GM23248 (cell line): ENCODE measurements at regions not wholly inside any gene's neighbourhood (a gene's known extent, or its start where the extent isn't known, plus 50 kb on each side); places are given as distances from the start of the nearest gene placed in this dataset.

Experiments
- DNase-seq: peaks from one replicate; pipeline ENCODE4 v3.0.0-alpha.2; 2015
- H2AFZ ChIP-seq: fragments of 200-600 bp; sonication (generic); 2 replicates; pipeline ENCODE4 v1.6.1; 2016; ENCODE audit warnings: antibody characterized with exemption
- H3F3A ChIP-seq: fragments of 200-600 bp; sonication (generic); 2 replicates; pipeline ENCODE4 v1.6.1; 2016; ENCODE audit warnings: mild to moderate bottlenecking, antibody characterized with exemption, mixed run types; ENCODE audit not compliant: insufficient read depth
- H3K27ac ChIP-seq: fragments of 200-600 bp; sonication (generic); 2 replicates; pipeline ENCODE4 v1.5.1; 2016; ENCODE audit warnings: mild to moderate bottlenecking
- H3K27me3 ChIP-seq: fragments of 200-600 bp; sonication (generic); replicated peaks from 2 replicates; pipeline ENCODE4 v1.6.1; 2016; ENCODE audit warnings: mild to moderate bottlenecking; ENCODE audit not compliant: insufficient read depth
- H3K36me3 ChIP-seq: fragments of 200-600 bp; sonication (generic); 2 replicates; pipeline ENCODE4 v1.6.1; 2016; ENCODE audit warnings: low read depth, mild to moderate bottlenecking
- H3K4me1 ChIP-seq: fragments of 200-600 bp; sonication (generic); 2 replicates; pipeline ENCODE4 v1.6.1; 2016; ENCODE audit warnings: mild to moderate bottlenecking; ENCODE audit not compliant: insufficient read depth
- H3K4me2 ChIP-seq: fragments of 200-600 bp; sonication (generic); one replicate; pipeline ENCODE4 v1.6.1; 2016; ENCODE audit warnings: mild to moderate bottlenecking; ENCODE audit not compliant: unreplicated experiment
- H3K4me3 ChIP-seq: fragments of 200-600 bp; sonication (generic); 2 replicates; pipeline ENCODE4 v1.5.1; 2016; ENCODE audit warnings: mild to moderate bottlenecking
- H3K79me2 ChIP-seq: fragments of 200-600 bp; sonication (generic); 2 replicates; pipeline ENCODE4 v1.6.1; 2016; ENCODE audit warnings: mild to moderate bottlenecking; ENCODE audit not compliant: insufficient read depth
- H3K9ac ChIP-seq: fragments of 200-600 bp; sonication (generic); 2 replicates; pipeline ENCODE4 v1.6.1; 2016; ENCODE audit warnings: mild to moderate bottlenecking
- H3K9me2 ChIP-seq: fragments of 200-600 bp; sonication (generic); 2 replicates; pipeline ENCODE4 v1.6.1; 2016; ENCODE audit warnings: mixed run types, mild to moderate bottlenecking, moderate library complexity; ENCODE audit not compliant: insufficient read depth
- H3K9me3 ChIP-seq: fragments of 200-600 bp; sonication (generic); one replicate; pipeline ENCODE4 v1.6.1; 2017; ENCODE audit warnings: low read depth
- H4K20me1 ChIP-seq: fragments of 200-600 bp; sonication (generic); 2 replicates; pipeline ENCODE4 v1.6.0; 2016; ENCODE audit not compliant: insufficient read depth
- EZH2 ChIP-seq: fragments of 200-600 bp; sonication (generic); IDR thresholded peaks from 2 replicates; pipeline ENCODE4 v1.6.1; 2018; ENCODE audit warnings: antibody characterized with exemption, mild to moderate bottlenecking; ENCODE audit not compliant: insufficient read depth, poor library complexity, severe bottlenecking
- EZH2phosphoT487 ChIP-seq: fragments of 200-600 bp; sonication (generic); IDR thresholded peaks from 2 replicates; pipeline ENCODE4 v1.6.1; 2018; ENCODE audit warnings: antibody characterized with exemption, moderate library complexity, mild to moderate bottlenecking, low read depth; ENCODE audit not compliant: insufficient read depth
- WGBS, 2 experiments: methylation state at CpG; one replicate each; pipeline ENCODE4 v1.1.6; 2015 to 2017; ENCODE audit warnings: low lambda C conversion rate in 2 of 2, low coverage in 1 of 2; ENCODE audit errors: missing lambda C conversion rate in 2 of 2; 5-methylcytosine and 5-hydroxymethylcytosine counted together
- in situ Hi-C: fragments of 300-500 bp; cut with MboI; formaldehyde crosslinking; loops from 2 replicates; pipeline ENCODE4 v1.15.0; 2020

- Histone ChIP-seq H3K4me2 (no peak overlapping the region), H3K27me3 (no peaks in the 10 kb centered on the region), H2AFZ (no peak overlapping the region), H3F3A (no peaks in the 10 kb centered on the region), H3K9me2 (no peaks in the 10 kb centered on the region), H3K9ac (no peak overlapping the region), H3K27ac (no peak overlapping the region), H3K4me3 (no peak overlapping the region), H3K79me2 (no peaks in the 10 kb centered on the region), H3K36me3 (peaks cover 14% of the 10 kb centered on the region; the same call in 1 of the 2 replicates), H3K9me3 (no peaks in the 10 kb centered on the region), H4K20me1 (no peaks in the 10 kb centered on the region), H3K4me1 (no peaks in the 10 kb centered on the region)
- WGBS, 2 experiments, result 87% methylated on average over 17 of the region's 17 CpGs
- TF ChIP-seq EZH2phosphoT487 (no peak), EZH2 (no peak)
- DNase-seq, result no peak
- in situ Hi-C loops, result no loop called here
These were observed 69.4 kb upstream of the MORC3 start for GRCh38 chr21:36250423-36251075.

DNA sequence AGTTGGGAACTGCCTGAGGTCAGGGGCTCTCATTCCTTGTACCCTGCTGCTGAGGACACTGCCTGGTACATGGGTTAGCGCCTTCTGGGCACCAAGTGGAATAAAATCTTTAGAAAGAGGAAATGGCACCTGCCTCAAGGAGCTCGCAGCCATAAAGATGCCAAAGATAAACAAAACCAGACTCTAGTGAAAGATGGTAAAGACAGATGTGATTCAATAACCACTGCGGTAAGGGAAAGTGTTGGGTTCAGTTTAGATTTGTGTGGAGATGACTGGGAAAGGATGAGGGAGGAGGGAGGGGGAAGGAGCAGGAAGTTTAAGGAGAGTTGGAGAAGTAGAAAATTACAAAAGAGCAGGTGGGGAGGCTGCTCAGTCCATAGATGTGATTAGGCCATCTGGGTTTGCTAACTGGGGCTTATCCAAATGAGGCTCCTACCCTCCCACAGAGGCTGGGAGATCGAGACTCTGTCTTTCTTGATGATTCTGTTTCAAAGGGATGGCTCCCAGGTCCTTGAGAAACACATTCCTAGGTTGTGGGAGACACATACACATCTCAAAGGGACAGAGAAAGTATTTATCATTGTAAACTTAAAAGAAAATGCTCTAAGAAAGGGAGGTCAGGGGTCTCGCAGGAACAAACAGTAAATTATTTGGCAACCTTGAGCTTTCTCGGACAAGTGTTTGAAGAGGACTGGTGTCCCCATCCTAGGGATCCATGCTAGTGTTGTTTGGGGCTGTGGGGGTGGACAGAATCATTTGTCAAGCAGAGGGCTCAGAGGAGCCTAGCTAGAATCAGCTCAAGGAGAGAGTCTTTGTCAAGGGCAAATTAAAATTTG lies 65.7 kb upstream of the MORC3 start:
- no peak overlapping the region for H3K27ac ChIP-seq
- H3K4me2 ChIP-seq, result no peak overlapping the region
- H3K9me2 ChIP-seq, result no peaks in the 10 kb centered on the region
- in situ Hi-C loops, result no loop called here
- DNase-seq, result no peak
- no peaks in the 10 kb centered on the region for H3K27me3 ChIP-seq
- no peak overlapping the region for H3K9ac ChIP-seq
- TF ChIP-seq EZH2 (no peak), EZH2phosphoT487 (no peak)
- no peaks in the 10 kb centered on the region for H4K20me1 ChIP-seq
- 76 to 84% methylated on average over 6 of the region's 6 CpGs for WGBS, 2 experiments
- H2AFZ ChIP-seq, result no peak overlapping the region
- no peak overlapping the region for H3K4me3 ChIP-seq
- no peaks in the 10 kb centered on the region for H3F3A ChIP-seq
- H3K9me3 ChIP-seq, result no peaks in the 10 kb centered on the region
- no peaks in the 10 kb centered on the region for H3K4me1 ChIP-seq
- H3K36me3 ChIP-seq, result peaks cover 6% of the 10 kb centered on the region; the same call in 1 of the 2 replicates
- H3K79me2 ChIP-seq, result no peaks in the 10 kb centered on the region

- no peak overlapping the region for H2AFZ ChIP-seq
- no peaks in the 10 kb centered on the region for H3K79me2 ChIP-seq
- no peaks in the 10 kb centered on the region for H3K9me3 ChIP-seq
- H3K27ac ChIP-seq, result no peak overlapping the region
- no peak for DNase-seq
- TF ChIP-seq EZH2phosphoT487, result no peak
- no peak overlapping the region for H3K4me3 ChIP-seq
- no peaks in the 10 kb centered on the region for H3K9me2 ChIP-seq
- in situ Hi-C loops, result no loop called here
- H3K4me1 ChIP-seq, result no peaks in the 10 kb centered on the region
- no peaks in the 10 kb centered on the region for H3K27me3 ChIP-seq
- H3K36me3 ChIP-seq, result peaks cover 6% of the 10 kb centered on the region; the same call in 1 of the 2 replicates
- 0 out of 2 replicates have a peak, but pooled peaks cover 5% of the 10 kb centered on the region for H3F3A ChIP-seq
- H3K4me2 ChIP-seq, result no peak overlapping the region
- no peak overlapping the region for H3K9ac ChIP-seq
- H4K20me1 ChIP-seq, result no peaks in the 10 kb centered on the region
- 79% methylated on average over 5 of the region's 5 CpGs for WGBS, 2 experiments
These were observed 64.3 kb upstream of the MORC3 start for GRCh38 chr21:36255663-36256062.

GRCh38 chr21:36257657-36258056 lies 62.3 kb upstream of the MORC3 start:
- no peak overlapping the region for H3K27ac ChIP-seq
- H3K4me3 ChIP-seq, result no peak overlapping the region
- no peak for DNase-seq
- H3K9me3 ChIP-seq, result no peaks in the 10 kb centered on the region
- no peaks in the 10 kb centered on the region for H4K20me1 ChIP-seq
- no peaks in the 10 kb centered on the region; the same call in 1 of the 2 replicates for H3K36me3 ChIP-seq
- 89 to 93% methylated on average over 1 of the region's 1 CpG for WGBS, 2 experiments
- H3K27me3 ChIP-seq, result no peaks in the 10 kb centered on the region
- in situ Hi-C loops, result no loop called here
- H3F3A ChIP-seq, result 0 out of 2 replicates have a peak, but pooled peaks cover 5% of the 10 kb centered on the region
- H2AFZ ChIP-seq, result no peak overlapping the region
- no peaks in the 10 kb centered on the region for H3K9me2 ChIP-seq
- TF ChIP-seq EZH2phosphoT487 (no peak), EZH2 (no peak)
- no peaks in the 10 kb centered on the region for H3K79me2 ChIP-seq
- no peak overlapping the region for H3K9ac ChIP-seq
- H3K4me1 ChIP-seq, result no peaks in the 10 kb centered on the region
- no peak overlapping the region for H3K4me2 ChIP-seq
